Stimulated activated CD4-positive, alpha-beta T cell treated with anti-CD3 and anti-CD28 coated beads, TNF-alpha, amount 100 ng/mL, for 24 hours (primary cell): ENCODE measurements at regions not wholly inside any gene's neighbourhood (a gene's known extent, or its start where the extent isn't known, plus 50 kb on each side); places are given as distances from the start of the nearest gene placed in this dataset.

Source experiments
- DNase-seq, 3 experiments: peaks; one replicate each; pipeline ENCODE4 v3.0.0-alpha.2; 2020; ENCODE audit warnings: low read depth in 3 of 3

DNA sequence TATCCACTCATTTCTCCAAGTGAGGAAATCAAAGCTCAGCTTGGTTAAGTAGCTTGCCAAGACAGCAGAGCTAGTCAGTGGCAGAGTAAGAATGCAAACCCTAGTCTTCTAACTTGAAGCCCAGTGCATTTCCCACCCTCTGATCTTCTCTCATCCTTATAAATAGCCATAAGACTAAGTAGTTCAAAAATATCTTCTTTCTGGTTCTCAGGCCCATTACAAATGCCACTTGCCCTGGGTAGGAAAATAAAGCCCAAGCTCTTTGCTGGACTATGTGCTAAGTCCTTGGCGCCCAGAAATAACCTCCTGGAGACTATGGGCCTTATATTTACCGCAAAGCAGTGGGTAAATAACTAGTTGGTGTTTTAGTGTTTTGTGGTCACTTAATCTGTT, 505.8 kb downstream of the PLPP3 start:
- DNase-seq: no peak

DNA sequence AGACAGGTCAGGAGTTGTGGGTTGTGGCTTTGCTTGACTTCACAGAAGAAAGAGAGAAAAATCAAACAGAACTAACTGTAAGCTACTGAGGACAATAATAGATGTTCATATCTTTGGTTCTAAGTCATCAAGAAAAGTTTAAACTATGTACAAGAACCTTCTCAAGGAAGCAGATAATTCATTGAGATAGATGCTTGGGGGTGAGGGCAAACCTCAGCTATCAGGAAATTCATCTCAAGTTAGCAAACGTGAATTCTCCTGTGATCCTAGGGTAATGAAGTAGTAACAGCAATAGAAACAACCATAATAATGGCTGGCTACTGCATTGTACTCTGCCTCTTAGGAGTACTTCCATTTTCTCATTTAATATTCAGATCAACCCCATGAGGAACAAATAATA, 506.2 kb downstream of the PLPP3 start:
- no peak for DNase-seq

GRCh38 chr1:56072310-56072709, 507.1 kb downstream of the PLPP3 start:
- DNase-seq: no peak

DNA sequence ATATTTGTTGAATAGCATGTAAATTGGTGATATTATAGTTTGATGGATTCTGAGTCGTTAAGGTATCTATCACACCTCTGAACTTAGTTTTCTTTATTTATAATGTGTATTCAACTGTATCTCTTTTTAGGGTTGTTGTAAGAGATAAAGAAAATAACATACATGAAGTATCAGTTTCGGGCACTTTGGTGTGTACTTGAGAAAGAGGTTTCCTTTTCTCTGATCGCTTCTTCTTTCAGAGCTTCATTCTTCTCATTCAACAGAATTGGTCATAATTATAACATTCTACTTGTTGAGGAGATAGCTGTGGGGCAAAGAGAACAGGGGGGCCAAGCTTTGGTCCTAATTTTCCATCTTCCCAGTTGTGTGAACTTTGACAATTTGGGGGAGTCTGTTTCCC, 508.0 kb downstream of the PLPP3 start:
- DNase-seq: no peak

GRCh38 chr1:56070601-56071000, 508.8 kb downstream of the PLPP3 start:
- DNase-seq: no peak

- DNase-seq: no peak
These were observed 509.5 kb downstream of the PLPP3 start for GRCh38 chr1:56069824-56070223.

DNA sequence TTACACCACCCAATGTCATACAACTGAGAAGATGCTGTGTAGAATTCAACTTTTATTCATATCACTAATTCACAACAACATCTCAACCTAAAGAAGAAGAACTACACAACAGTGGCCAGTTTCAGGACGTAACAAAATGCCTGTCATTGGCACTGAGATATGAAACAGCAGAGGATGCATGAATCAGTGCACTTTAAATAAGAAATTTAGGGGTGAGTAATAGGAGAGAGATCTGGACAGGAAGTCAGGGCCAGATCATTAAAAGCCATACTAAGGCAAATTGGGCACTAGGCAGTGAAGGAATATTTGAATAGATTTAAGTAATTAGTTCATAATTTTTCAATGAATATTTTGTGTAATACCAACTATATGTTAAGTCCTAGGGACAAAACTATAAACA, 510.5 kb downstream of the PLPP3 start:
- no peak for DNase-seq

DNA sequence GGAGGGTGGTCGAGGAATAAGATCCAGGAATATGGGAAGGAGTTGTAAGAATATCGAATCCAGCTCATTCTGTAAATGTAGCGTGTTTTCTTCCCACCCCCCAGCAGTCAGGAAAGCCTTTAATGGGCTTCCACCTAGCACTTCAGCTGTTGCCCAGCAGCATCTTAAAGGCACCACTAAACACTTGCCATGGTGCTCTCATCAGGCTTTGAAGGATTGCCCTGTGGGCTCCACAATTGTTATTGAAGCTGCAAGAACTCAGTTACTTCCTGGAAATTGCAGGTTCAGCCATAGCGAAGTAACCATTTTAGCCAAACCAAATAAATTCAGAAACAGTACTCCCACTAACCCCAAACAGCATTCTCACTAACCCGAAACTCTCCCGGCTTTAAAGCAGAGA, 511.2 kb downstream of the PLPP3 start:
- no peak for DNase-seq

DNA sequence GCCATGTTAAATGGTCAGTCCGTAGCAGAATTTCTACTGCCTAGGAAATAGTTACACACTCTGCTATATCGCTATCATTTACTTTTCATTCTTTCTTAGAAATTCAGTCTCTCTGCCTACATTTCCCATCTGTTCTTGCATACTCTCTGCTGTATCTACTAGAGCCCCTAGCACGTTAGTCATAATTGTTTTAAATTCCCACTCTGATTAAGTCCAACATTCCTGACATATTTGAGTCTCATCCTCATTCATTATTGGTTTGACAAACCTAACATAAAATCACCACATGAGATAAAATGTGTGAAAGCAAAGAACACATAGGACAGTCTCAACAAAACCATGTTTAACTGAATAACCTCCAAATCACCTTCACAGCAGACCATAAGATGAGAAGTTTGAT, 513.6 kb downstream of the PLPP3 start:
- DNase-seq: no peak

DNA sequence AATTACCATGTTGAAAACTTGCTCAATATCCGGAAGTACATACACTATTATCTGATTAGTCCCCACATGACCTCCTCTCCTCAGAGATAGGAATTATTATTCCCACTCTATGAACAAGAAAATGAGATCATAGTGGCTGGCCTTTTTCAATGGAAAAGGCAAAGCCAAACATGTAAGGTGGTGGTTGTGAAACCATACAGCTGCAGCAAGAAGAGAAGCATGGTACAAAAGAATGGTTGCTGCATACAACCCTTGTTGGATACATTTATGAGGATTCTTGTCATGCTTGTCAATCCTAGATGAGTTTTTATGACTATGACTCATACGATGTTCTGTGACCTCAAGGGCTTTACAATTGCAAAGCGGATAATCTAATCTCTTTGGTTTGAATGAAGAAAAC, 514.7 kb downstream of the PLPP3 start:
- DNase-seq: no peak

DNA sequence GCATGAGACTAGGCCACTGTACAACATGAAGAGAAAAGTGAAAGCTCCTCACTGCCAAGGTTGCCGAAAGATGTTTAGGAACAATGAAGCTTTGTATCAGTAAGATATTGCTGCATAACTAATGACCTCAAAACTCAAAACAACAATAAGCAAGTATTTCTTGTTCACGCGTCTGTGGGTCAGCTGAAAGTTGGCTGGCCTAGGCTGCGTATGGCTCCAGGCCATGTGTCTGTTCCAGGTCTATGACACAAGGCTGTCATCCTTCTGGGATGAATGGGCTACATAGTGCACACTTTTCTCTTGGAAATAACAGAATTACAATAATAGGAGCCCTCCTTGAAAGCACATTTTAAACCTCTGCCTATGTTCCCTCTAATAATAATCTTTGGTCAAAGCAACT, 515.9 kb downstream of the PLPP3 start:
- DNase-seq: no peak

DNA sequence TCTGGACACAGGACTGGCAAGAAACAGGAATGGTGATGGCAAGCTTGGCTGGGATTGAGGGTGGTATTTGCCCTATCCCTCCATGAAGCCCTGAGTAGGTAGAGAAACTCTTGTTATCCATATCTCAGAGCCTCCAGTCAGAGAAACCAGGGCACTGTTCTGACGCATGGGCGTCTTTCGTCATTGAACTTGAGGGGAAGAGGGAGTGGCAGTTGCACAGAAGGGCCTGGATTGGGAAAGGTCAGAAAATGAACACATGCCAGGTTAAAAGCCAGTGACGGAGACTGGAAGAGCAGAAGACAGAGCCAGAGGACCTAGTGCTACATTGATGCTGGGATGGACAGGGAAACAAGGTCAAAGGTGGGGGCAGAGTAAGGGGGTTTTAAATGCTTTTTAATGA, 516.7 kb downstream of the PLPP3 start:
- DNase-seq: no peak

GRCh38 chr1:56061824-56062223, 517.5 kb downstream of the PLPP3 start:
- DNase-seq: no peak

GRCh38 chr1:56060906-56061305, 518.5 kb downstream of the PLPP3 start:
- no peak for DNase-seq

DNA sequence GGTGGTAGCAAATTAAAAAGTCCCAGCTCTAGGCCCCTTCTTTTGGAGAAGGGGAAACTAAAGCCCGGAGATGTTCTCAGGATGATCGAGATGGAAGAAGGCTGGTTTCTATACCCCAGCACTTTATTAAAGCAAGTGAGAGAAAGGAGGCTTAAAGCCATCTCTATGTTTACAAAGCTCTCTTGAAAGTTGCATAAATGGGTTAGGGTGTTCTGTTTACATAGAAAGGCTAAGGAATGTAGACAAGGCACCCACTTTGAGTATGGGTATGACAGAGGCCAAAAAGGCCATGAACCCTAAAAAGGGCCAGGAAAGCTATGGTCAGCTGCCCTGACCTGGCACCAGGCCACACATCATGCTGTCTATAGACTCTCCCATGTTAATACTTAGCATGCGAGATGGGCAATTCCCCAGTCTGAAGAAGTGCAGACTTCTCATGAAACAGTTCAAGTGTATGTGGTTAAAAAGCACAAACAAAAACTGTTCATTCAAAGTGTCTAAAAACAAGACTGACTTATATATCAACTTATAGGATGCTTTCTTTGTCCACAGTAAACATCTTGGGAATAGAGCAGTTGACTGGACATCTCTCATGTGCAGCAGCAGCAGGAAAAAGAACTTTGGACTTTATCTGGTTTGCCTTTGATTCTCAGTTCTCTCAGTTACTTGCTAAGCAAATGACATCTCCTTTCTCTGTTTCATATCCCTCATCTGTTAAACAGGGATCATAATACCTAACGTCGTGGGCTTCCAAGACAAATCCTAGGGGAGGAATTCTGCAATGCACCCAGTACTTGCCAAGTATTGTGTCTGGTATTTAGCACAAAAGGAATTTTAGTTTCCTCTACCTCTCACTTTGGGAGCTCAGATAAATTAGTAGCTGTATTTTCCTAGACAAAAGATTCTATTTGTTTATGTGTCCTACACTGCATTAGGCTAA, 521.6 kb downstream of the PLPP3 start:
- no peak for DNase-seq

DNA sequence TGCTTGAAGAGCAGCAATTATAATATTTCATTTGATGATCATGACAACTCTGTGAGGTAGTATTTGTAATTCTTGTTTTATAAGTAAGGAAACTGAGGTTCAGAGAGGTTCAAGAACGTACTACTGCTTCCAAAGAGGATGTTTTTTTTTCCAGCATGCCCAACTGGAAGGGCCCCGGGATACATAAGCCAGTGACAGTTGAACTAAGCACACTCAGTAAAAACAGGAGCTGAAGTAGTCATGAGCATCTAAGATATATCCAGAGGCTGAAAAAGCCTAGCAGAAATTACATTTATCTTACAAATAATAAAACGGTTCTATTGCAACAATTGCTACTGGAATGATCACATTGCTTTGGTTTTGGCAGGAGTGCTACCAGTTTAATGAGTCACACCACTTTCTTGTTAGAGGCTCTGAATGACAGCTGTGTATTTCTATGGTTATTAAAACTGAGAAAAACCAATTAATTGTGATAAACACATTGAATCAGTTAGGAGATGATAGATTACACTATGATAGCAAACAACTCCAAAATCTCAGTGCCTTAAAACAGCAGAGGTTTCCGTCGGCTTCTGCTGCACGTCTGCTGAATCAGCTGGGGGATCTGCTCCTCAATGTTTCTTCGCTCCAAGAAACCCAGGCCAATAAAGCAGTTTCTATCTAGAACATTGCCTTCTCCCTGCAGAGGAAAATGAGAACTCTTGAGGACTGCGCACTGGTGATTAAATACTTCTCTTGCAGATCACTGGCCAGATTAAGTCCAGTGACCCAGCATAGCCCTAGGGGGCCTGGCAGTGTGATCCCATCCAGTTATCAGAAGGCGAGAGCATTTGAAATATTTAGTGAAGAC, 522.7 kb downstream of the PLPP3 start:
- no peak for DNase-seq

GRCh38 chr1:56054959-56055358, 524.4 kb downstream of the PLPP3 start:
- no peak for DNase-seq

GRCh38 chr1:56052041-56052440, 527.3 kb downstream of the PLPP3 start:
- DNase-seq: no peak

DNA sequence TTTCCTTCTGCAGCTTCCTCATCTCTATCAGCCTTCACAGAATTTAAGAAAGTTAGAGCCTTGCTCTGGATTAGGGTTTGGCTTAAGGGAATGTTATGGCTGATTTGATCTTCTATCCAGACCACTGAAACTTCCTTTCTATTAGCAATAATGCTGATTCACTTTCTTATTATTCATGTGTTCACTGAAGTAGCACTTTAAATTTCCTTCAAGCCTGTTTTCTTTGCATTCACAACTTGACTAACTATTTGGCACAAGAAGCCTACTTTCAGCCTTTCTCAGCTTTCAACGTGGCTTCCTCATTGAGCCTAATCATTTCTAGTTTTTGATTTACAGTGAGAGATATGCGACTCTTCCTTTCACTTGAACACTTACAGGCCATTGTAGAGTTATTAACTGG, 528.5 kb downstream of the PLPP3 start:
- DNase-seq: no peak

DNA sequence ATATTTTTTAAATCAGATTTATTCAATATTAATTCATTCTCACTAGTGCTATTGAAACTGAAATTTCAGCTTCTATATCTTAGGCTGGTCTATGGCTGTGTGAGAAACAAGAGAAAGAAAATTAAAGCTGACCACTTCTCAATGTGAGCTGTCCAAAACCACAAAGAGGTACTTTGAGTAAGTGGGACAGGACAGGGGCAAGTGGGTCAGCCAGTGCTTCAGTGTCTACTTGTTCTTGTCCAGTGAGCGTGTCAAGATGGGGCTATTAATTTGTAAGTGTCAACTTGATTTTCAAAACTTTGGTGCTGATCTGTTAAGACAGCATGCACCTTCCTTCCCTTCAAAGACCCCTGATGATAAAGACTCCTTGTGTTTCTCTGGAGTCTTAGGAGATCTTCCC, 533.9 kb downstream of the PLPP3 start:
- DNase-seq: no peak

- DNase-seq: no peak
These were observed 534.3 kb downstream of the PLPP3 start for GRCh38 chr1:56045062-56045461.

DNA sequence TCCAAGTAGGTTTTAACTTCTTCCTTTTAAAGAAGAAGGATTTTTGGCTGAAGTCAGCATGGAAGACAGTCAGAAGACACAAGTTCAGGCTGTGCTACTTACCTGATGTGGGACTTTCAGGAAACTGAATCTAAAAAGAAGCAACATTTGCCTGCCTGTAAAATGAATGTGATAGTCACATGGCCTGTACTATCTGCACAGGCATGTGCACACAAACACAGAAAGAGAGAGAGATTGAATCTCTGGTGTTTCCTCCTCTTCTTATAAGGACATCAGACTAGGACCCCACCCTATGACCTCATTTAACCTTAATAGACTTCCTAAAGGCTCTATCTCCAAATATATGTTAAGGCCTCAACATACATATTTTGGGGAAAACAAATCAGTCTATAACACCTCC, 542.9 kb downstream of the PLPP3 start:
- DNase-seq: no peak
